ENCODE measurements at regions not wholly inside any gene's neighbourhood (a gene's known extent, or its start where the extent isn't known, plus 50 kb on each side); places are given as distances from the start of the nearest gene placed in this dataset.

DNA sequence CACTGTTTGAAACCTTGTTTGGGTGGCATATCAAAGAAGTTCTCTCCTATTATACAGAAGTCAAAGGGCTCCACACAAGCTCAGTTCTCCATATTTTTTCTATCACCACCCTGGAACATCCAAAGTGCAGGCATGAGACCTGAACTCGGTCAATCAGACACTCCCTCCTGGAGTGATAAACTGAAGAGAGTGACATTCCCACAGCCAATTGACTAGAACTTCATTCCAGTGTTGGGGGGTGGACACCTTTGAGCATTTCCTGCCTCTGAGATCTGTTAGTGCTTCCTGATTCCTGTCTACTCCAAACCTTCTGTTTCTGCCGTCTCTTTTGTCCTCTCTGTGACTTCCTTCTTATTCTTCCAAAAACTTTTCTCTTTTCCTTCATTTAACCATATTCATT, 220.7 kb upstream of the NOX3 start:
- Histone ChIP-seq H3K36me3 (ENCODE audit: insufficient read depth, low read length) (no peaks in the 10 kb centered on the region), H3K9ac (ENCODE audit: insufficient read length) (no peak overlapping the region), H3K9me3 (ENCODE audit: low read depth, low read length) (no peaks in the 10 kb centered on the region), H3K4me3 (no peak overlapping the region), H3K27ac (no peak overlapping the region)
- DNase-seq (ENCODE audit: low read depth, low spot score), result no peak
- TF ChIP-seq EZH2 (IDR thresholded peaks at IDR 0.05), result no peak
- TF ChIP-seq FOXP2 (optimal IDR thresholded peaks at IDR 0.05; ENCODE audit: control extremely low read depth, extremely low read length, insufficient read depth), result no peak
- no peak for TF ChIP-seq POLR2AphosphoS5 (IDR thresholded peaks at IDR 0.05; ENCODE audit: borderline replicate concordance, low read depth, low read length)

DNA sequence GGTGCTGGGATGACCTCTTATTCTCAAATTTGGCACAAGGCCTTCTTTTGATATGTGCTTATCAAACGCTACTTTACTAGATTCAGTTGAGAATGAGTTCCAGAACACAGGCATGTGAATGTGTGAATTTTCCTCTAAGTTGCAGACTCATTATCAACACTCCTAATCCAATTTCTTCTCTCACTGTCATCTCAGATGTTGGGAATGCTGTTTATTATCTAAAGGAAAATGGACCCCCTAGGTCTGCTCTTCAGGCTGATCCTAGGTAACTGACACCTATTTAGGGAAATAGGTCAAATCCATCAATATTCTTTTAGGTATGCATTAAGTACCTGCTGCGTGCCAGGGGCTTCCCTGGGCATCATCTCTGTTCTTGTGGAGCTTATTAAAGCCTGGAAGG, 215.0 kb upstream of the NOX3 start:
- H3K36me3 ChIP-seq (ENCODE audit: insufficient read depth, low read length), result no peaks in the 10 kb centered on the region
- H3K27ac ChIP-seq, result no peak overlapping the region
- H3K9me3 ChIP-seq (ENCODE audit: low read depth, low read length), result no peaks in the 10 kb centered on the region
- H3K9ac ChIP-seq (ENCODE audit: insufficient read length), result no peak overlapping the region
- no peak for TF ChIP-seq FOXP2 (optimal IDR thresholded peaks at IDR 0.05; ENCODE audit: control extremely low read depth, extremely low read length, insufficient read depth)
- no peak for TF ChIP-seq POLR2AphosphoS5 (IDR thresholded peaks at IDR 0.05; ENCODE audit: borderline replicate concordance, low read depth, low read length)
- TF ChIP-seq EZH2 (IDR thresholded peaks at IDR 0.05), result no peak
- no peak for DNase-seq (ENCODE audit: low read depth, low spot score)
- H3K4me3 ChIP-seq, result no peak overlapping the region

DNA sequence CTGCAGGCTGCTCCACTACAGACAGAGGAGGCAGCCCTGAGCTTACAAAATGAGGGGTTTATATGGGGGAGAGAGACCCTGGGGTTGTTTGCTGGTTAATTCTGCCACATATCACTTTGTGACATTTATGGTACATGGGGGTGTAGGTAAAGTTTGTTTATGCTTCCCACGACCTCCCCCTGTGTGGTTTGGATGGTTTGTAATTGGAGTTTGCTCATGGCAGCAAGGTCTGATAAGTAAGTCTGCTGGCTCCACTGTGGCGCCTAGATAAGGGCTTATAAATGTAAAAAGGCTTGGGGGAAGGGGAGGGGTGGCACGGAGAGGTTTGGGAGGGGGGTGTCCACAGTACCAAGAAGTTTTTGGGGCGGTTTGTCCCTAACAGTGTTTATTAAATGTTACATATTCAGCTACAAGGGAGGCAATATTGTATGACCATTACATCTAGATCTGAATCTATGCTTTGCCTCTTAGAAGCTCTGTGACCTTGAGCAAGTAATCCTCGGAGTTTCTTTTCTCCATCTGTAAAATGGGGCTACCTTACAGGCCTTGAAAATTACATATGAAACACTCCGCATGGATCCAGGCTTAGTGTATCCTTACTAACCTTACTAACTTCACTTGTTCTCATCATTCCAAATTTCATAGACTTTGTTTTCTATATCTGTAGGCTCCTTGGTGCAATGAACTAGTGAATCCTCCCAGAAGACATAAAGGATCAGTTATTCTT, 204.8 kb upstream of the NOX3 start:
- TF ChIP-seq POLR2AphosphoS5 (IDR thresholded peaks at IDR 0.05; ENCODE audit: borderline replicate concordance, low read depth, low read length), result no peak
- TF ChIP-seq EZH2 (IDR thresholded peaks at IDR 0.05), result no peak
- no peak for TF ChIP-seq FOXP2 (optimal IDR thresholded peaks at IDR 0.05; ENCODE audit: control extremely low read depth, extremely low read length, insufficient read depth)
- Histone ChIP-seq H3K4me3 (no peak overlapping the region), H3K9ac (ENCODE audit: insufficient read length) (no peak overlapping the region), H3K36me3 (ENCODE audit: insufficient read depth, low read length) (no peaks in the 10 kb centered on the region), H3K9me3 (ENCODE audit: low read depth, low read length) (no peaks in the 10 kb centered on the region), H3K27ac (no peak overlapping the region)
- no peak for DNase-seq (ENCODE audit: low read depth, low spot score)

DNA sequence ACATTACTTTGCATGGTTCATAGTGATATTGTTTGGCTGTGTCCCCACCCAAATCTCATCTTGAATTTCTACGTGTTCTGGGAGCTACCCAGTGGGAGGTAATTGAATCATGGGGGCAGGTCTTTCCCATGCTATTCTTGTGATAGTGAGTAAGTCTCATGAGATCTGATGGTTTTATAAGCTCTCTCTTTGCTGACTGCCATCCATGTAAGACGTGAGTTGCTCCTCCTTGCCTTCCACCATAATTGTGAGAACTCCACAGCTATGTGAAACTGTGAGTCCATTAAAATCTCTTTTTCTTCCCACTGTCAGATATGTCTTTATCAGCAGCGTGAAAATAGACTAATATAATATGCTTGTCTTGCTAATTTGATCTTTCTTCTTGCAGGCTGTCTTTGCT, 200.4 kb upstream of the NOX3 start:
- Histone ChIP-seq H3K36me3 (ENCODE audit: insufficient read depth, low read length) (no peaks in the 10 kb centered on the region), H3K27ac (no peak overlapping the region), H3K9ac (ENCODE audit: insufficient read length) (no peak overlapping the region), H3K9me3 (ENCODE audit: low read depth, low read length) (peaks cover 6% of the 10 kb centered on the region; the same call in 1 of the 2 replicates), H3K4me3 (no peak overlapping the region)
- TF ChIP-seq POLR2AphosphoS5 (IDR thresholded peaks at IDR 0.05; ENCODE audit: borderline replicate concordance, low read depth, low read length), result no peak
- no peak for TF ChIP-seq EZH2 (IDR thresholded peaks at IDR 0.05)
- no peak for TF ChIP-seq FOXP2 (optimal IDR thresholded peaks at IDR 0.05; ENCODE audit: control extremely low read depth, extremely low read length, insufficient read depth)
- no peak for DNase-seq (ENCODE audit: low read depth, low spot score)

DNA sequence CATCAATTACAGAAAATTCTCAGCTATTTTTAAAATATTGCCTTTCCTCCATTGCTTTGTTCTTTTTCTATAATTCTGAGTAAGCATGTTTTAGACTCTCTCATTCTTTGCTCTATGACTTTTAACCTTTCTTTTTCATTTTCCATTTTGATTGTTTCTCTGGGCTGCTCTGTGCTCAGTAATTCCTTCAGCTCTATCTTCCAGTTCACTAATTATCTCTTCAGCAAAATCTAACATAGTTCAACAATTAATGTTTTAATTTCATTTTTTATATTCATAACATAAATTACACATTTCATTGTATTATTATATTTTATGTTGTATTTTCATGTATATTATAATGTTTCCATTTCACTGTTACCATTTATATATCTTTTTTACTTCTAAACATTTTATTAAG, 198.8 kb upstream of the NOX3 start:
- Histone ChIP-seq H3K9me3 (ENCODE audit: low read depth, low read length) (peaks cover 6% of the 10 kb centered on the region; the same call in 1 of the 2 replicates), H3K27ac (no peak overlapping the region), H3K36me3 (ENCODE audit: insufficient read depth, low read length) (no peaks in the 10 kb centered on the region), H3K4me3 (no peak overlapping the region), H3K9ac (ENCODE audit: insufficient read length) (no peak overlapping the region)
- no peak for TF ChIP-seq POLR2AphosphoS5 (IDR thresholded peaks at IDR 0.05; ENCODE audit: borderline replicate concordance, low read depth, low read length)
- TF ChIP-seq FOXP2 (optimal IDR thresholded peaks at IDR 0.05; ENCODE audit: control extremely low read depth, extremely low read length, insufficient read depth), result no peak
- no peak for TF ChIP-seq EZH2 (IDR thresholded peaks at IDR 0.05)
- no peak for DNase-seq (ENCODE audit: low read depth, low spot score)

DNA sequence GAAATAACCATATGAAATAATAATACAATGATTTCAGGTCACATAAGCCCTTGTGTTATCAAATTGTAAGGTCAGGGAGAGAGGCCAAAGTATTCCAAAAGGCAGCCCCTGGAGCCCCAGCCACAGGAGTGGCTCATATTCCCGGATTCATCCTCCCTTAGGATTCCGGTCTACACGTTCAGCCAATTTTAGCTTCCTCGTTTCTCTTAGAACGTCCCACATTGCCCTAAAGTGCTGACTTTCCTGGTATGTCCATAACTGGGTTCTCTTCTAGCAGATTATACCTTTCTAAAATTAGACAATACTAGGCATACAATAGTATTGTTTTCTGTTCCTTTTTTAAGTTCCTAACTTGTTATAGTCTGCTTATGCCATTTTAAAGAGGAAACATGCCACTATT, 192.7 kb upstream of the NOX3 start:
- no peak for DNase-seq (ENCODE audit: low read depth, low spot score)
- TF ChIP-seq FOXP2 (optimal IDR thresholded peaks at IDR 0.05; ENCODE audit: control extremely low read depth, extremely low read length, insufficient read depth) (no peak), POLR2AphosphoS5 (IDR thresholded peaks at IDR 0.05; ENCODE audit: borderline replicate concordance, low read depth, low read length) (no peak), EZH2 (IDR thresholded peaks at IDR 0.05) (no peak)

DNA sequence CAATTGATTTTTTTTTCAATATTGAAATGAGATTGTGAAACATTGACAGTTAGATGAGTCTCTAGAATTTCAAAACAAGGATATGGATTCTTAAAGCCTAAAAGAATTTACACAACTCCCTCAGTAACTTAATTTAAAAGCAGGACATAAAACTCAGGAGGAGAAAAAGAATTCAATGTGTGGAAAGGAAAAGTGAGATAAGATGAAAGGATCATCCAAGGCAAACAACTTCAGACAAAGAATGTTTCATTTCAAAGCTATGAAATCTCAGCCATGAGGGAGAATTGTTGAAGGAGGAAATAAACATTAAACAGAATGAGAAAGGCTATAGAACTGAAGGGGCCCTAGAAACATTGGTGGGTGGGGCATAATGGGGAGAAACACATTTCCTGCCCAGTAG, 191.7 kb upstream of the NOX3 start:
- H3K9me3 ChIP-seq (ENCODE audit: low read depth, low read length), result no peaks in the 10 kb centered on the region
- H3K4me3 ChIP-seq, result peak overlapping the region; percentile 64
- DNase-seq (ENCODE audit: low read depth, low spot score), result no peak
- no peak for TF ChIP-seq FOXP2 (optimal IDR thresholded peaks at IDR 0.05; ENCODE audit: control extremely low read depth, extremely low read length, insufficient read depth)
- H3K36me3 ChIP-seq (ENCODE audit: insufficient read depth, low read length), result no peaks in the 10 kb centered on the region; the same call in 1 of the 2 replicates
- H3K27ac ChIP-seq, result peak overlapping the region; percentile 93
- peak overlapping the region; percentile 69 for H3K9ac ChIP-seq (ENCODE audit: insufficient read length)

More for the DNA sequence above, 192.7 kb upstream of the NOX3 start:
- Histone ChIP-seq H3K9ac (ENCODE audit: insufficient read length) (peak overlapping the region; percentile 48), H3K27ac (peak overlapping the region; percentile 93), H3K9me3 (ENCODE audit: low read depth, low read length) (no peaks in the 10 kb centered on the region), H3K4me3 (0 out of 2 replicates have a peak overlapping the region, but pooled peaks have one; percentile 11), H3K36me3 (ENCODE audit: insufficient read depth, low read length) (no peaks in the 10 kb centered on the region; the same call in 1 of the 2 replicates)

DNA sequence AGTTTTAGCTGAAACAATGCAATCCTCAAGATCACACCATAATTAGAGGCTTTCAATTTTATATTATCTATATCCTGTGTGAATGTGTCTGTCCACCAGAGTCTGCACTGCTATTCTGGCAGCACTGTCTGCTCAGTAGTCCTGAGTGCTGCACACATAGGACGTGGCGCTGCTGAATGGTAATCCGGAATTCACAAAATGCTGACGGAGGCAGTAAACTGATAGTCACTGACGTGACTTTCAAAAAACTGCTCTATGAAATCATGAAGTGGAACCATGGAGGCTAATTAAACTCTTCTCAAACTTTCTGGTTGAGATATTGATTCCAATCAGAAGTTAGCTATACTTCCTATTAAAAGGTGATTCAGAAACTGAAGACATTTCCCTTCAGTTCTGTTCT, 190.8 kb upstream of the NOX3 start:
- H3K4me3 ChIP-seq, result peak overlapping the region; percentile 64
- TF ChIP-seq FOXP2 (optimal IDR thresholded peaks at IDR 0.05; ENCODE audit: control extremely low read depth, extremely low read length, insufficient read depth) (no peak), EZH2 (IDR thresholded peaks at IDR 0.05) (no peak), POLR2AphosphoS5 (IDR thresholded peaks at IDR 0.05; ENCODE audit: borderline replicate concordance, low read depth, low read length) (peak; percentile 71)
- peak overlapping the region; percentile 69 for H3K9ac ChIP-seq (ENCODE audit: insufficient read length)

More for the DNA sequence above, 190.8 kb upstream of the NOX3 start:
- no peak for DNase-seq (ENCODE audit: low read depth, low spot score)
- H3K27ac ChIP-seq, result peak overlapping the region; percentile 93
- H3K9me3 ChIP-seq (ENCODE audit: low read depth, low read length), result peaks cover 2% of the 10 kb centered on the region; the same call in 1 of the 2 replicates
- H3K36me3 ChIP-seq (ENCODE audit: insufficient read depth, low read length), result no peaks in the 10 kb centered on the region; the same call in 1 of the 2 replicates

All from SK-N-MC (cell line).